ENCODE measurements at regions not wholly inside any gene's neighbourhood (a gene's known extent, or its start where the extent isn't known, plus 50 kb on each side); places are given as distances from the start of the nearest gene placed in this dataset.

- TF ChIP-seq, protein P1, sequence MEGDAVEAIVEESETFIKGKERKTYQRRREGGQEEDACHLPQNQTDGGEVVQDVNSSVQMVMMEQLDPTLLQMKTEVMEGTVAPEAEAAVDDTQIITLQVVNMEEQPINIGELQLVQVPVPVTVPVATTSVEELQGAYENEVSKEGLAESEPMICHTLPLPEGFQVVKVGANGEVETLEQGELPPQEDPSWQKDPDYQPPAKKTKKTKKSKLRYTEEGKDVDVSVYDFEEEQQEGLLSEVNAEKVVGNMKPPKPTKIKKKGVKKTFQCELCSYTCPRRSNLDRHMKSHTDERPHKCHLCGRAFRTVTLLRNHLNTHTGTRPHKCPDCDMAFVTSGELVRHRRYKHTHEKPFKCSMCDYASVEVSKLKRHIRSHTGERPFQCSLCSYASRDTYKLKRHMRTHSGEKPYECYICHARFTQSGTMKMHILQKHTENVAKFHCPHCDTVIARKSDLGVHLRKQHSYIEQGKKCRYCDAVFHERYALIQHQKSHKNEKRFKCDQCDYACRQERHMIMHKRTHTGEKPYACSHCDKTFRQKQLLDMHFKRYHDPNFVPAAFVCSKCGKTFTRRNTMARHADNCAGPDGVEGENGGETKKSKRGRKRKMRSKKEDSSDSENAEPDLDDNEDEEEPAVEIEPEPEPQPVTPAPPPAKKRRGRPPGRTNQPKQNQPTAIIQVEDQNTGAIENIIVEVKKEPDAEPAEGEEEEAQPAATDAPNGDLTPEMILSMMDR (IDR thresholded peaks at IDR 0.05): no peak
- TF ChIP-seq POLR2A (IDR thresholded peaks at IDR 0.05): no peak
These were observed 601.3 kb downstream of the SPRY1 start for GRCh38 chr4:123997776-123998449.

All from esophagus squamous epithelium (tissue), 4 donors.